OCI-LY7 (cell line): ENCODE measurements at regions not wholly inside any gene's neighbourhood (a gene's known extent, or its start where the extent isn't known, plus 50 kb on each side); places are given as distances from the start of the nearest gene placed in this dataset.

Experiments
- BruUV-seq: library from RNA; stranded (reverse); fragments of 400-500 nt; replicated peaks from 2 replicates; lab custom pipeline; 2021; lab: Mats Ljungman, UMichigan
- CTCF ChIA-PET: fragments of 300-600 bp; sonication (Branson Sonifier 250); formaldehyde crosslinking; loops from one replicate; lab custom pipeline; 2022; ENCODE audit warnings: antibody characterized with exemption; ENCODE audit not compliant: unreplicated experiment; lab: Charles Lee
- POLR2A ChIA-PET: fragments of 300-600 bp; sonication (Branson Sonifier 250); formaldehyde crosslinking; loops from one replicate; lab custom pipeline; 2022; ENCODE audit warnings: antibody characterized with exemption; lab: Charles Lee
- DNase-seq: peaks from one replicate; pipeline ENCODE4 v3.0.0-alpha.2; 2015; ENCODE audit warnings: low spot score
- H2AFZ ChIP-seq: fragments of 200-600 bp; sonication (generic), shearing (Covaris generic); 2 replicates; pipeline ENCODE4 v1.6.1; 2014; ENCODE audit warnings: mild to moderate bottlenecking, antibody characterized with exemption, low read length, moderate library complexity
- H3K27ac ChIP-seq: fragments of 200-600 bp; sonication (generic); 2 replicates; pipeline ENCODE4 v1.5.1; 2014; ENCODE audit warnings: mixed run types, low read depth, mild to moderate bottlenecking, moderate library complexity, low read length, inconsistent platforms; ENCODE audit not compliant: poor library complexity, severe bottlenecking
- H3K36me3 ChIP-seq: fragments of 200-600 bp; sonication (generic); 2 replicates; pipeline ENCODE4 v1.6.1; 2014; ENCODE audit warnings: mild to moderate bottlenecking, antibody characterized with exemption, low read length, moderate library complexity, mixed read lengths; ENCODE audit not compliant: insufficient read depth
- H3K4me1 ChIP-seq: fragments of 200-600 bp; sonication (generic); 2 replicates; pipeline ENCODE4 v1.5.1; 2014; ENCODE audit warnings: mild to moderate bottlenecking, low read length; ENCODE audit not compliant: insufficient read depth, poor library complexity, severe bottlenecking
- H3K4me2 ChIP-seq: fragments of 200-600 bp; sonication (generic); 2 replicates; pipeline ENCODE4 v1.6.1; 2014; ENCODE audit warnings: mild to moderate bottlenecking, low read length
- H3K4me3 ChIP-seq: fragments of 200-600 bp; sonication (generic); 2 replicates; pipeline ENCODE4 v1.5.1; 2014; ENCODE audit warnings: mild to moderate bottlenecking, low read depth, low read length; ENCODE audit not compliant: poor library complexity, severe bottlenecking
- H3K79me2 ChIP-seq: fragments of 200-600 bp; sonication (generic); 2 replicates; pipeline ENCODE4 v1.6.1; 2016; ENCODE audit warnings: low read depth, mild to moderate bottlenecking, low read length, moderate library complexity, mixed read lengths; ENCODE audit not compliant: insufficient read depth
- H3K9me2 ChIP-seq: fragments of 200-600 bp; sonication (generic); 2 replicates; pipeline ENCODE4 v1.6.1; 2016; ENCODE audit warnings: mild to moderate bottlenecking, low read length, mixed read lengths; ENCODE audit not compliant: insufficient read depth
- H3K9me3 ChIP-seq: fragments of 200-600 bp; sonication (generic); 2 replicates; pipeline ENCODE4 v1.6.1; 2014; ENCODE audit warnings: mild to moderate bottlenecking, mixed run types, low read length, mixed read lengths
- H4K20me1 ChIP-seq: fragments of 200-600 bp; sonication (generic); 2 replicates; pipeline ENCODE4 v1.6.1; 2014; ENCODE audit warnings: mild to moderate bottlenecking, antibody characterized with exemption, low read length, moderate library complexity, mixed read lengths; ENCODE audit not compliant: insufficient read depth
- EZH2phosphoT487 ChIP-seq: fragments of 200-600 bp; sonication (generic); IDR thresholded peaks from 2 replicates; pipeline ENCODE4 v1.6.1; 2018; ENCODE audit warnings: low read depth, borderline replicate concordance, mild to moderate bottlenecking, mixed run types, antibody characterized with exemption, low read length, moderate library complexity, mixed read lengths
- intact Hi-C: fragments of 100-400 bp; cut with micrococcal nuclease; formaldehyde crosslinking; loops from one replicate; pipeline ENCODE4 v1.10.0; 2022; ENCODE audit not compliant: unreplicated experiment
- TF ChIP-seq, protein P1 (sequence below): fragments of 200-600 bp; sonication (generic); conservative IDR thresholded peaks from 2 replicates; pipeline ENCODE4 v1.5.1; 2014; ENCODE audit warnings: mild to moderate bottlenecking, antibody characterized with exemption, low read length, moderate library complexity, mixed read lengths

DNA sequence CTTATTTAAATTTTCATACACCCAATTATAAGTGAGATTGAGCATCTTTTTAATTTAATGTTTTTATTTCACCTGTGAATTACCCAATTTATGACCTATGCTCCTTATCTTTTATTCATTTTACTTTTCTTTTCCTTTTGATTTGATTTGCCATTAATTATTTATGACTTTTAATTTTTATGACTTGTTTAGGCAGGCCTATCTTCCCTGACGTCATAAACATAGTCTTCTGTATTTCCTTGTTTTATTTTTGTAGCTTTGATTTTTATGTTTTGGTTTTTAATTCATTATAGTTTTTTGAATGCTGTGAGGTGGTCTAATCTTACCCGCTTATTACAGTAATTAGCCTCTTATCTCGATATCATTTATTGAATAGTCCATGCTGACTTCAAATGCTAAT, 467.1 kb upstream of the FAR2 start:
- no peak overlapping the region for H2AFZ ChIP-seq
- H3K9me3 ChIP-seq = no peaks in the 10 kb centered on the region
- no peaks in the 10 kb centered on the region for H3K9me2 ChIP-seq
- no TSS peak for BruUV-seq
- no peaks in the 10 kb centered on the region for H3K79me2 ChIP-seq
- no peaks in the 10 kb centered on the region for H3K4me1 ChIP-seq
- DNase-seq = no peak
- H3K27ac ChIP-seq = no peak overlapping the region
- ChIA-PET CTCF (no interaction called here), POLR2A (no interaction called here)
- H4K20me1 ChIP-seq = no peaks in the 10 kb centered on the region
- H3K4me2 ChIP-seq = no peak overlapping the region
- no peaks in the 10 kb centered on the region for H3K36me3 ChIP-seq
- H3K4me3 ChIP-seq = no peak overlapping the region
- intact Hi-C loops = no loop called here
- TF ChIP-seq EZH2phosphoT487 = no peak
- TF ChIP-seq, protein P1, sequence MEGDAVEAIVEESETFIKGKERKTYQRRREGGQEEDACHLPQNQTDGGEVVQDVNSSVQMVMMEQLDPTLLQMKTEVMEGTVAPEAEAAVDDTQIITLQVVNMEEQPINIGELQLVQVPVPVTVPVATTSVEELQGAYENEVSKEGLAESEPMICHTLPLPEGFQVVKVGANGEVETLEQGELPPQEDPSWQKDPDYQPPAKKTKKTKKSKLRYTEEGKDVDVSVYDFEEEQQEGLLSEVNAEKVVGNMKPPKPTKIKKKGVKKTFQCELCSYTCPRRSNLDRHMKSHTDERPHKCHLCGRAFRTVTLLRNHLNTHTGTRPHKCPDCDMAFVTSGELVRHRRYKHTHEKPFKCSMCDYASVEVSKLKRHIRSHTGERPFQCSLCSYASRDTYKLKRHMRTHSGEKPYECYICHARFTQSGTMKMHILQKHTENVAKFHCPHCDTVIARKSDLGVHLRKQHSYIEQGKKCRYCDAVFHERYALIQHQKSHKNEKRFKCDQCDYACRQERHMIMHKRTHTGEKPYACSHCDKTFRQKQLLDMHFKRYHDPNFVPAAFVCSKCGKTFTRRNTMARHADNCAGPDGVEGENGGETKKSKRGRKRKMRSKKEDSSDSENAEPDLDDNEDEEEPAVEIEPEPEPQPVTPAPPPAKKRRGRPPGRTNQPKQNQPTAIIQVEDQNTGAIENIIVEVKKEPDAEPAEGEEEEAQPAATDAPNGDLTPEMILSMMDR = no peak

DNA sequence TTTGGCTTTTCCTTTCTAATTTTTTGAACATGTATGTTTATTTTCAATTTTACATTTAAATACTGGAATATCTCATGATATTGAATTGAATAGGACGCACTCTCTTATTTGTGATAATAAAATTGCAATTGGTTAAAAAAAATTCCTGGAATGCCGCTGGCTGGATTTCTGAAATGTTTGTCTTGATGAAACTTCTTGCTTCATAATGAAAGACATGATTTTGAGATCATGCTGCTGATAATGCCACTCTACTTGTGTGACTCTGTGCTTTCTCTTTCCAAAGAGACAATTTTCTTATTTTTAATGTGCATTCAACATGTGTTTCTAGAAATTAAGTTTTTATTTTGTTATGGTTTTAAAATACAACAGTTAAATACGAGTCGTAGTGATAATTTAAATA, 465.7 kb upstream of the FAR2 start:
- TF ChIP-seq, protein P1 = no peak
- TF ChIP-seq EZH2phosphoT487 = no peak

GRCh38 chr12:28689398-28690175, 459.5 kb upstream of the FAR2 start:
- no peak for DNase-seq
- no TSS peak for BruUV-seq
- POLR2A ChIA-PET = no interaction called here
- Histone ChIP-seq H3K4me2 (no peak overlapping the region), H3K4me1 (no peaks in the 10 kb centered on the region), H2AFZ (no peak overlapping the region), H3K4me3 (no peak overlapping the region), H4K20me1 (no peaks in the 10 kb centered on the region), H3K36me3 (no peaks in the 10 kb centered on the region), H3K27ac (no peak overlapping the region), H3K79me2 (no peaks in the 10 kb centered on the region), H3K9me2 (no peaks in the 10 kb centered on the region), H3K9me3 (no peaks in the 10 kb centered on the region)
- intact Hi-C loops = no loop called here
- no peak for TF ChIP-seq EZH2phosphoT487
- TF ChIP-seq, protein P1 = no peak
- CTCF ChIA-PET = no interaction called here

More for the DNA sequence above, 465.7 kb upstream of the FAR2 start:
- BruUV-seq = no TSS peak
- Histone ChIP-seq H3K36me3 (no peaks in the 10 kb centered on the region), H3K4me3 (no peak overlapping the region), H3K27ac (no peak overlapping the region), H4K20me1 (no peaks in the 10 kb centered on the region), H3K4me2 (no peak overlapping the region), H3K4me1 (no peaks in the 10 kb centered on the region), H3K9me3 (no peaks in the 10 kb centered on the region), H3K79me2 (no peaks in the 10 kb centered on the region), H3K9me2 (no peaks in the 10 kb centered on the region), H2AFZ (no peak overlapping the region)
- ChIA-PET CTCF (no interaction called here), POLR2A (interaction anchor here (0.7 kb wide), 1 partner anchor 1036 kb away, joined by 3 read pairs; no protein-coding TSS in a partner anchor)
- intact Hi-C loops = no loop called here
- DNase-seq = no peak
